Neural cell (in vitro differentiated cells): ENCODE measurements at regions not wholly inside any gene's neighbourhood (a gene's known extent, or its start where the extent isn't known, plus 50 kb on each side); places are given as distances from the start of the nearest gene placed in this dataset.

Experiments
- H2AFZ ChIP-seq: fragments of 200-600, 300-800 bp; sonication (generic), shearing (Covaris generic); 2 replicates; pipeline ENCODE4 v1.6.0; 2014; ENCODE audit warnings: low read depth, mild to moderate bottlenecking, antibody characterized with exemption, low read length, moderate library complexity
- H3F3A ChIP-seq: fragments of 200-600 bp; shearing (Covaris generic); 2 replicates; pipeline ENCODE4 v1.6.1; 2016; ENCODE audit warnings: mild to moderate bottlenecking, moderate library complexity, mixed read lengths, antibody characterized with exemption, low read length; ENCODE audit not compliant: insufficient read depth, poor library complexity, severe bottlenecking
- H3K27ac ChIP-seq: fragments of 200-600, 300-800 bp; sonication (generic), shearing (Covaris generic); 2 replicates; pipeline ENCODE4 v1.5.1; 2014; ENCODE audit warnings: mild to moderate bottlenecking, low read length, moderate library complexity
- H3K27me3 ChIP-seq: fragments of 300-800, 200-600 bp; sonication (generic), shearing (Covaris generic); 2 replicates; pipeline ENCODE4 v1.6.0; 2014; ENCODE audit warnings: mild to moderate bottlenecking, low read depth, low read length, moderate library complexity; ENCODE audit not compliant: insufficient read depth
- H3K36me3 ChIP-seq: fragments of 300-800, 200-600 bp; sonication (generic), shearing (Covaris generic); 2 replicates; pipeline ENCODE4 v1.5.1; 2014; ENCODE audit warnings: mild to moderate bottlenecking, antibody characterized with exemption, low read length, moderate library complexity; ENCODE audit not compliant: insufficient read depth
- H3K4me2 ChIP-seq: fragments of 300-800, 200-600 bp; sonication (generic), shearing (Covaris generic); 2 replicates; pipeline ENCODE4 v1.6.0; 2014; ENCODE audit warnings: mild to moderate bottlenecking, low read length
- H3K4me3 ChIP-seq: fragments of 300-800, 200-600 bp; sonication (generic), shearing (Covaris generic); 2 replicates; pipeline ENCODE4 v1.5.1; 2014; ENCODE audit warnings: mild to moderate bottlenecking, low read length, moderate library complexity
- H3K79me2 ChIP-seq: fragments of 200-600 bp; shearing (Covaris generic); replicated peaks from 2 replicates; pipeline ENCODE4 v1.6.0; 2014; ENCODE audit warnings: mild to moderate bottlenecking, low read length, moderate library complexity; ENCODE audit not compliant: insufficient read depth
- H3K9ac ChIP-seq: fragments of 300-800, 200-600 bp; sonication (generic), shearing (Covaris generic); 2 replicates; pipeline ENCODE4 v1.6.1; 2016; ENCODE audit warnings: mild to moderate bottlenecking, low read length, mixed read lengths
- H3K9me2 ChIP-seq: fragments of 200-600 bp; shearing (Covaris generic); 2 replicates; pipeline ENCODE4 v1.6.1; 2016; ENCODE audit warnings: mild to moderate bottlenecking, low read length, mixed read lengths; ENCODE audit not compliant: insufficient read depth
- H3K9me3 ChIP-seq: fragments of 200-600, 300-800 bp; sonication (generic), shearing (Covaris generic); 2 replicates; pipeline ENCODE4 v1.6.1; 2016; ENCODE audit warnings: mild to moderate bottlenecking, mixed run types, low read length, moderate library complexity, mixed read lengths
- H4K20me1 ChIP-seq: fragments of 200-600 bp; shearing (Covaris generic); 2 replicates; pipeline ENCODE4 v1.6.1; 2016; ENCODE audit warnings: mild to moderate bottlenecking, mixed run types; ENCODE audit not compliant: insufficient read depth
- EP300 ChIP-seq: fragments of 450-650 bp; conservative IDR thresholded peaks from 2 replicates; pipeline ENCODE4 v1.6.1; 2014; ENCODE audit warnings: antibody characterized with exemption, mild to moderate bottlenecking, moderate library complexity; ENCODE audit not compliant: poor library complexity, severe bottlenecking
- EZH2 ChIP-seq: fragments of 200-600, 300-800 bp; shearing (Covaris generic), sonication (generic); IDR thresholded peaks from 2 replicates; pipeline ENCODE4 v1.6.1; 2014; ENCODE audit warnings: antibody characterized with exemption, low read length, borderline replicate concordance, mild to moderate bottlenecking; ENCODE audit not compliant: insufficient read depth, poor library complexity, severe bottlenecking
- MXI1 ChIP-seq: fragments of 450-650 bp; conservative IDR thresholded peaks from 2 replicates; pipeline ENCODE4 v1.6.1; 2014; ENCODE audit warnings: antibody characterized with exemption, mild to moderate bottlenecking; ENCODE audit not compliant: poor library complexity, severe bottlenecking
- POLR2AphosphoS5 ChIP-seq: IDR thresholded peaks from 2 replicates; pipeline ENCODE4 v1.6.1; 2012
- RAD21 ChIP-seq: fragments of 450-650 bp; conservative IDR thresholded peaks from 2 replicates; pipeline ENCODE4 v1.6.1; 2014; ENCODE audit warnings: antibody characterized with exemption, mild to moderate bottlenecking, moderate library complexity
- SMC3 ChIP-seq: fragments of 450-650 bp; conservative IDR thresholded peaks from 2 replicates; pipeline ENCODE4 v1.6.1; 2014; ENCODE audit warnings: antibody characterized with exemption, mild to moderate bottlenecking, moderate library complexity; ENCODE audit not compliant: poor library complexity
- TAF1 ChIP-seq: IDR thresholded peaks from 2 replicates; pipeline ENCODE4 v1.6.1; 2012; ENCODE audit warnings: low read depth
- TF ChIP-seq, protein P1 (sequence below): IDR thresholded peaks from 2 replicates; pipeline ENCODE4 v1.6.1; 2012; ENCODE audit warnings: borderline replicate concordance
- TF ChIP-seq, protein P2 (sequence below): fragments of 450-650 bp; IDR thresholded peaks from 2 replicates; pipeline ENCODE4 v1.5.1; 2014; ENCODE audit warnings: antibody characterized with exemption, mild to moderate bottlenecking, moderate library complexity; ENCODE audit not compliant: poor library complexity, severe bottlenecking

DNA sequence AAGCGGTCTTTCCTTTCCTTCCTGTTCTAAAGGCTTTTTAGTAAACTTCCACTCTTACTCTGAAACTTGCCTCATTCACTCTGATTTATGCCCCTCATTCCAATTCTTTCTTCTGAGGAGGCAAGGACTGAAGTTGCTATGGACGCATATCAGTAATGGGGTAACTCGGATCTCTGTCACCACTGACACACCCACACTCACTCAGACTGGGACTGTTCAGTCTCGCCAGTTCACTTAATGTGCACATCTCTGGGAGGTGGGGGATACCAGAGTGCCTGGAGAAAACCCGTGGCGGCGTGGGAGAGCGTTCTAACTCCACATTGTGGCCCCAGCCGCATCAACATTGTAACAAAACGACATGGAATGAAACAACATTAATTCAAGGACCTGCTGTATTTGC, 1139.3 kb upstream of the CELF2 start:
- no peaks in the 10 kb centered on the region for H3K9me2 ChIP-seq
- H3K4me2 ChIP-seq: no peak overlapping the region
- H2AFZ ChIP-seq: no peak overlapping the region
- H4K20me1 ChIP-seq: no peaks in the 10 kb centered on the region
- no peak overlapping the region for H3K4me3 ChIP-seq
- TF ChIP-seq, protein P1, sequence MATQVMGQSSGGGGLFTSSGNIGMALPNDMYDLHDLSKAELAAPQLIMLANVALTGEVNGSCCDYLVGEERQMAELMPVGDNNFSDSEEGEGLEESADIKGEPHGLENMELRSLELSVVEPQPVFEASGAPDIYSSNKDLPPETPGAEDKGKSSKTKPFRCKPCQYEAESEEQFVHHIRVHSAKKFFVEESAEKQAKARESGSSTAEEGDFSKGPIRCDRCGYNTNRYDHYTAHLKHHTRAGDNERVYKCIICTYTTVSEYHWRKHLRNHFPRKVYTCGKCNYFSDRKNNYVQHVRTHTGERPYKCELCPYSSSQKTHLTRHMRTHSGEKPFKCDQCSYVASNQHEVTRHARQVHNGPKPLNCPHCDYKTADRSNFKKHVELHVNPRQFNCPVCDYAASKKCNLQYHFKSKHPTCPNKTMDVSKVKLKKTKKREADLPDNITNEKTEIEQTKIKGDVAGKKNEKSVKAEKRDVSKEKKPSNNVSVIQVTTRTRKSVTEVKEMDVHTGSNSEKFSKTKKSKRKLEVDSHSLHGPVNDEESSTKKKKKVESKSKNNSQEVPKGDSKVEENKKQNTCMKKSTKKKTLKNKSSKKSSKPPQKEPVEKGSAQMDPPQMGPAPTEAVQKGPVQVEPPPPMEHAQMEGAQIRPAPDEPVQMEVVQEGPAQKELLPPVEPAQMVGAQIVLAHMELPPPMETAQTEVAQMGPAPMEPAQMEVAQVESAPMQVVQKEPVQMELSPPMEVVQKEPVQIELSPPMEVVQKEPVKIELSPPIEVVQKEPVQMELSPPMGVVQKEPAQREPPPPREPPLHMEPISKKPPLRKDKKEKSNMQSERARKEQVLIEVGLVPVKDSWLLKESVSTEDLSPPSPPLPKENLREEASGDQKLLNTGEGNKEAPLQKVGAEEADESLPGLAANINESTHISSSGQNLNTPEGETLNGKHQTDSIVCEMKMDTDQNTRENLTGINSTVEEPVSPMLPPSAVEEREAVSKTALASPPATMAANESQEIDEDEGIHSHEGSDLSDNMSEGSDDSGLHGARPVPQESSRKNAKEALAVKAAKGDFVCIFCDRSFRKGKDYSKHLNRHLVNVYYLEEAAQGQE: no peak
- no peak for TF ChIP-seq EZH2
- no peak for TF ChIP-seq SMC3
- no peak for TF ChIP-seq TAF1
- TF ChIP-seq EP300: no peak
- TF ChIP-seq RAD21: no peak
- H3K79me2 ChIP-seq: no peaks in the 10 kb centered on the region
- H3K27me3 ChIP-seq: no peaks in the 10 kb centered on the region
- H3K36me3 ChIP-seq: no peaks in the 10 kb centered on the region
- no peaks in the 10 kb centered on the region for H3F3A ChIP-seq
- no peak overlapping the region for H3K27ac ChIP-seq
- H3K9me3 ChIP-seq: no peaks in the 10 kb centered on the region
- H3K9ac ChIP-seq: no peak overlapping the region

DNA sequence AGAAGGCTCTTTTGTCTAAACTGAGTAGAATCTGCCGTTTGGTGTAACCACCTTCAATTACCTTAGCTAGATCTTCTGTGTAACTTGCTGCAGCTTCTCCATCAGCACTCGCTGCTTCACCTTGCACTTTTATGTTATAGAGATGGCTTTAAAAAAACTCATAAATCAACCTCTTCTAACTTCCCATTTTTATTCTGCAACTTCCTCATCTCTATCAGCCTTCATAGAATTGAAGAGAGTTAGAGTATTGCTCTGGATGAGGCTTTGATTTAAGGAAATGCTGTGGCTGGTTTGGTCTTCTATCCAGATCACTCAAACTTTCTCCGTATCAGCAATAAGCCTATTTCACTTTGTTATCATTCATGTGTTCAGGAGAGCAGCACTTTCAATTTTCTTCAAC, 1131.9 kb upstream of the CELF2 start:
- no peak overlapping the region for H3K9ac ChIP-seq
- no peaks in the 10 kb centered on the region for H4K20me1 ChIP-seq
- no peak overlapping the region for H3K4me3 ChIP-seq
- H3F3A ChIP-seq: no peaks in the 10 kb centered on the region
- H3K9me3 ChIP-seq: no peaks in the 10 kb centered on the region
- no peaks in the 10 kb centered on the region for H3K36me3 ChIP-seq
- no peaks in the 10 kb centered on the region for H3K9me2 ChIP-seq
- no peaks in the 10 kb centered on the region for H3K27me3 ChIP-seq
- no peak overlapping the region for H3K27ac ChIP-seq
- TF ChIP-seq EP300: no peak
- TF ChIP-seq, protein P2, sequence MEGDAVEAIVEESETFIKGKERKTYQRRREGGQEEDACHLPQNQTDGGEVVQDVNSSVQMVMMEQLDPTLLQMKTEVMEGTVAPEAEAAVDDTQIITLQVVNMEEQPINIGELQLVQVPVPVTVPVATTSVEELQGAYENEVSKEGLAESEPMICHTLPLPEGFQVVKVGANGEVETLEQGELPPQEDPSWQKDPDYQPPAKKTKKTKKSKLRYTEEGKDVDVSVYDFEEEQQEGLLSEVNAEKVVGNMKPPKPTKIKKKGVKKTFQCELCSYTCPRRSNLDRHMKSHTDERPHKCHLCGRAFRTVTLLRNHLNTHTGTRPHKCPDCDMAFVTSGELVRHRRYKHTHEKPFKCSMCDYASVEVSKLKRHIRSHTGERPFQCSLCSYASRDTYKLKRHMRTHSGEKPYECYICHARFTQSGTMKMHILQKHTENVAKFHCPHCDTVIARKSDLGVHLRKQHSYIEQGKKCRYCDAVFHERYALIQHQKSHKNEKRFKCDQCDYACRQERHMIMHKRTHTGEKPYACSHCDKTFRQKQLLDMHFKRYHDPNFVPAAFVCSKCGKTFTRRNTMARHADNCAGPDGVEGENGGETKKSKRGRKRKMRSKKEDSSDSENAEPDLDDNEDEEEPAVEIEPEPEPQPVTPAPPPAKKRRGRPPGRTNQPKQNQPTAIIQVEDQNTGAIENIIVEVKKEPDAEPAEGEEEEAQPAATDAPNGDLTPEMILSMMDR: no peak
- TF ChIP-seq EZH2: no peak
- no peak for TF ChIP-seq MXI1
- no peak for TF ChIP-seq RAD21
- no peak for TF ChIP-seq POLR2AphosphoS5
- TF ChIP-seq, protein P1: no peak
- no peak for TF ChIP-seq TAF1
- TF ChIP-seq SMC3: no peak
- no peak overlapping the region for H3K4me2 ChIP-seq
- no peaks in the 10 kb centered on the region for H3K79me2 ChIP-seq
- no peak overlapping the region for H2AFZ ChIP-seq
